GM12891 (cell line): ENCODE measurements at regions not wholly inside any gene's neighbourhood (a gene's known extent, or its start where the extent isn't known, plus 50 kb on each side); places are given as distances from the start of the nearest gene placed in this dataset.

Experiments
- POLR2A ChIP-seq: IDR thresholded peaks from 2 replicates; pipeline ENCODE4 v1.6.1; 2011; ENCODE audit warnings: low read depth, low read length, control low read depth
- POLR2AphosphoS5 ChIP-seq: IDR thresholded peaks from 2 replicates; pipeline ENCODE4 v1.6.1; 2011; ENCODE audit warnings: low read depth, low read length, control low read depth
- SPI1 ChIP-seq: IDR thresholded peaks from 2 replicates; pipeline ENCODE4 v1.6.1; 2011; ENCODE audit warnings: low read depth, low read length, control low read depth
- TAF1 ChIP-seq: IDR thresholded peaks from 2 replicates; pipeline ENCODE4 v1.6.1; 2011; ENCODE audit warnings: low read depth, low read length, control low read depth

DNA sequence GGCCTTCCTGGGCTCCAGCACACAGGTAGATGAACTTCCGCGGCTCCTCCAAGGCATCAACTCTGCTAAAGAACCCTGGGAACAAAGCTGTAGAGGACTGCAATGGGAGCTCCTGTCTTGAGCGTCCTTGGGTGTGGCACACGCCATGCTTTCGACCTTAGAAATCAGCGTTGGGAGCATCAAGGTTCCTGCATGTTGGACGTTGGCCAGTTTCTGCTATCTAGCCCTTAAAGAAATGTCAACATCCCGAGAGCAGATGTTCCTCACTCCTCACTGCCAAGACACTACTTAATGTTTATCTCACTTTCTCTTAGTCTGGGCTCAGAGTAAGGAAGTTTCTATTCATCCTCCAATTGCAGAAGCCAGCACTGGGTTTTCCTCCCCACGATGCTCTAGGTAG, 70.6 kb upstream of the MEDAG start:
- TF ChIP-seq POLR2AphosphoS5, result no peak
- no peak for TF ChIP-seq TAF1
- TF ChIP-seq POLR2A, result no peak
- no peak for TF ChIP-seq SPI1
